ENCODE measurements at regions not wholly inside any gene's neighbourhood (a gene's known extent, or its start where the extent isn't known, plus 50 kb on each side); places are given as distances from the start of the nearest gene placed in this dataset.

DNA sequence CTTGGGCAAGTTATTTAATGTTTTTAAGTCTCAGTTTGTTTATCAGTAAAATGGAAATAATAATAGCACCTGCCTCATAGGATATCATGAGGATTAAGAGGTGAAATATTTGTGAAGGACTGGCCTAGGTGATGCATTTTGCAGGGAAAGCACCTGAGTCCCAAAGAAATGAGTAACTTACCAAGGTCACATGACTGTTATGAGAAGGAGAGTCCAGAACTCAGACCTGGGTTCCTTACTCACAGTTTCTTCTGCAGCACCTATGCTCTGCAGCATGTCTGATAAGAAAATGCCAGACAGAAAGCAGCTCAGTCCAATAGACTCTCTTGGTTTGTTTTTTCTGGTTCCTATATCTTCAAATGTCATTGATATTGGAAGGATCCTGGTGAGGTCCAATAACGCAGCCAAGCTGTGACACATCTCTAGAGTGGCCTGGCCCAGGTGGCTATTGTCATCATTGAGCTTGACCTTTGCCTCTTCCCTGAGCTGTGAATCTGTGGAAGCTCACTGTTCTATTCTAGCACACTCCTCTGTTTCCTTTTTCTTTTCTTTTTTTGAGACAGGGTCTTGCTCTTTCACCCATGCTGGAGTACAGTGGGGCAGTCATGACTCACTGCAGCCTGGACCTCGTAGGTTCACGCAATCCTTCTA lies 174.7 kb upstream of the NAV2 start:
- no peaks in the 10 kb centered on the region for H3K36me3 ChIP-seq (ENCODE audit: insufficient read depth, low read length)
- no peak overlapping the region for H2AFZ ChIP-seq (ENCODE audit: low read depth, low read length)
- no peaks in the 10 kb centered on the region for H3K9me3 ChIP-seq (ENCODE audit: low read length)
- H3K4me1 ChIP-seq (ENCODE audit: insufficient read depth, low read length) = peaks cover 10% of the 10 kb centered on the region
- no peaks in the 10 kb centered on the region for H3K27me3 ChIP-seq (ENCODE audit: insufficient read depth, low read length)
- H3K4me3 ChIP-seq (ENCODE audit: low read length) = no peak overlapping the region

DNA sequence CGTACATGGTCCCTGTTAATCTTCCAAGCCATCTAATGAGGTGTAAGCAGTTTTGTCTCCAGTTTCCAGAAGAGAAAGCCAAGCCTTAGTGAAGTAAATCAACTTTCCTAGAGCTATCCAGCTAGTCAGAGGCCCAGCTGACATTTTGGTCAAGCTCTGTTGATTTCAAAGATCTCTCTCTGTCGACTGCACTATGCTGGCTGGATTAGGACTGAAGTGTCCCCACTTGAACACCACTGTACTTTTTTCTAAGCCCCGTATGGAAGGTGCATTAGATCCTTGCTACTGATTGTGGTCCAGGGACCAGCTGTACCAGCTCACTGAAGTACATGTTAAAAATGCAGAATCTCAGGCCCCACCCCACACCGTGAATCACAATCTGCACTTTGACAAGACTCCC lies 176.5 kb upstream of the NAV2 start:
- Histone ChIP-seq H3K4me3 (ENCODE audit: low read length) (no peak overlapping the region), H3K27me3 (ENCODE audit: insufficient read depth, low read length) (no peaks in the 10 kb centered on the region), H3K4me1 (ENCODE audit: insufficient read depth, low read length) (peaks cover 10% of the 10 kb centered on the region), H3K9me3 (ENCODE audit: low read length) (no peaks in the 10 kb centered on the region), H2AFZ (ENCODE audit: low read depth, low read length) (no peak overlapping the region), H3K36me3 (ENCODE audit: insufficient read depth, low read length) (no peaks in the 10 kb centered on the region)

DNA sequence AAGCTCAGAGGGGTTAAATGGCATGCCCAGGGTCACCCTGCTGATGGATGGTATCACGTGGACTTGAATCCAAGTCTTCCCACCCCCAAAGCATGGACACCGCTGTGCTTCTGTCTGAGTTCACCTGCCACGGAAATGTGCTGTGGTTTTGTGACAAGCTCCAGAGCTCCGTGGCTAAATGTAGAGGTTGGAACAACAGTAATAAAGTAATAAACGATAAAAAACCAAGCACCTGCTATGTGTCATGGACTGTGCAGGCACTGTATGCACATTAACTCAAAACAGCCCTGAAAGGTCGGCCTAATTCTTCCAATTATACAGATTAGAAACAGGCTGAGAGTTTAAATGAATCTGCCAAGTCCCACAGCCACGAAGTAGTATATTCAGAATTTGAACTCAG lies 182.1 kb upstream of the NAV2 start:
- H3K36me3 ChIP-seq (ENCODE audit: insufficient read depth, low read length) = no peaks in the 10 kb centered on the region
- no peak overlapping the region for H3K4me3 ChIP-seq (ENCODE audit: low read length)
- H3K4me1 ChIP-seq (ENCODE audit: insufficient read depth, low read length) = peaks cover 30% of the 10 kb centered on the region
- no peaks in the 10 kb centered on the region for H3K9me3 ChIP-seq (ENCODE audit: low read length)
- no peak overlapping the region for H2AFZ ChIP-seq (ENCODE audit: low read depth, low read length)
- H3K27me3 ChIP-seq (ENCODE audit: insufficient read depth, low read length) = no peaks in the 10 kb centered on the region

DNA sequence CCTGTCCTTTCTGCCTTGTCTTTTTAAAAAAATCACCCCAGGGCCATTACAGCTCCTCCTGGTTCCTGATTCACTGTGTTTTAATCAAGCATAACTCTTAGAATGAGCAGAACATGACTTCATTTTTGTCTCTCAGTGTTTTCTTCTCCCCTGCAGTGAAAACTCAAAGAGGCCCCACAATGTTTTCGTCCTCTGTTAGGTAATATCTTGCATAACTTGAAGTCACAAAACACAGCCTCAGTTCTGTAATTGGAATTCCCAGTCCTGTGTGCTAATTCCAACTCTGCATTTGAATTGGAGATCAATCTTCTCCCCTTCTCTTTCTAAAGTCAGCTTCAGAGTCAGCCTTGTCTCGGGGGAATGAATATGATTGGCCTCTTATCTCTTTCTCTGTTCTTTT lies 186.5 kb upstream of the NAV2 start:
- H2AFZ ChIP-seq (ENCODE audit: low read depth, low read length) = no peak overlapping the region
- no peaks in the 10 kb centered on the region for H3K9me3 ChIP-seq (ENCODE audit: low read length)
- H3K4me1 ChIP-seq (ENCODE audit: insufficient read depth, low read length) = peaks cover 40% of the 10 kb centered on the region
- no peaks in the 10 kb centered on the region for H3K27me3 ChIP-seq (ENCODE audit: insufficient read depth, low read length)
- no peak overlapping the region for H3K4me3 ChIP-seq (ENCODE audit: low read length)
- H3K36me3 ChIP-seq (ENCODE audit: insufficient read depth, low read length) = no peaks in the 10 kb centered on the region

DNA sequence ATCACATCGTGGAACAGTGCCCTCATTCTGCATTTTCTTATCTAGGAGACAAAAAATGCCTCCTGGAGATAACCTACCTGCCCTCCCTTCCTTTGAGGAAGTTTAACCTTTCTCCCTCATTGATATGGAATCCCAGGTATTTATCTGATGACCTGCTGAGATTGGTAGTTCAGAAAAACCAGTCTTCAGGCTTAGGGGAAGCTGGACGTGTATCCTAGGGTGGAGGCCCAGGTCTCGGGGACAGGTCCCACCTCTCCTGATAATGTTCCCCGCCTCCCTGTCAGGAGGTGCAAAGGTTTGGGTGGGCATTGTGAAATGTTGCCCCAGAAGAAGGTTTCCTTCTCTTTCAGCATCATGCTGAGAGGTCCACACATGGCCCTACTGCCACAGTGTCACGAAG lies 186.9 kb upstream of the NAV2 start:
- H3K4me1 ChIP-seq (ENCODE audit: insufficient read depth, low read length) = peaks cover 40% of the 10 kb centered on the region
- H3K36me3 ChIP-seq (ENCODE audit: insufficient read depth, low read length) = no peaks in the 10 kb centered on the region
- no peak overlapping the region for H3K4me3 ChIP-seq (ENCODE audit: low read length)
- no peaks in the 10 kb centered on the region for H3K27me3 ChIP-seq (ENCODE audit: insufficient read depth, low read length)
- no peaks in the 10 kb centered on the region for H3K9me3 ChIP-seq (ENCODE audit: low read length)
- H2AFZ ChIP-seq (ENCODE audit: low read depth, low read length) = no peak overlapping the region

DNA sequence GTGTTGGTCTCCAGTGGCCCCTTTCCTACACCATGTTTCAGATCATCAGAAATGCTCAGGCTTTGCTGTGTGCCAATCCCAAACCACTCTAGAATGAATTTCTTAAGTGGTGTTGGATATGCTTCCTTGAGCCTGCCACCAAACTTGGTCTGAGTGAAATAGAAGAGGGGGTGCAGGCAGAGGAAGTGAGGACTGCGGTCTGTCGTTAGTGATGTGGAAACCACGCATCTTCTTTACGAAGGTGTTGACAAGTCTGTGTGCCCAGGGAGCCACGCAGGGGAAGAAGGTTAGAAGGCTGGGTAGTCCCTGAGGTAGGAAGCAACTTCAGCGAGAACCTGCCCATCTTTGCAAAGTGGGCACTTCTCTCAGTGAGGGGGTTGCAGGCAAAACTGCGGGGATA lies 187.4 kb upstream of the NAV2 start:
- Histone ChIP-seq H3K36me3 (ENCODE audit: insufficient read depth, low read length) (no peaks in the 10 kb centered on the region), H2AFZ (ENCODE audit: low read depth, low read length) (no peak overlapping the region), H3K9me3 (ENCODE audit: low read length) (no peaks in the 10 kb centered on the region), H3K4me1 (ENCODE audit: insufficient read depth, low read length) (peaks cover 38% of the 10 kb centered on the region), H3K4me3 (ENCODE audit: low read length) (no peak overlapping the region), H3K27me3 (ENCODE audit: insufficient read depth, low read length) (no peaks in the 10 kb centered on the region)

DNA sequence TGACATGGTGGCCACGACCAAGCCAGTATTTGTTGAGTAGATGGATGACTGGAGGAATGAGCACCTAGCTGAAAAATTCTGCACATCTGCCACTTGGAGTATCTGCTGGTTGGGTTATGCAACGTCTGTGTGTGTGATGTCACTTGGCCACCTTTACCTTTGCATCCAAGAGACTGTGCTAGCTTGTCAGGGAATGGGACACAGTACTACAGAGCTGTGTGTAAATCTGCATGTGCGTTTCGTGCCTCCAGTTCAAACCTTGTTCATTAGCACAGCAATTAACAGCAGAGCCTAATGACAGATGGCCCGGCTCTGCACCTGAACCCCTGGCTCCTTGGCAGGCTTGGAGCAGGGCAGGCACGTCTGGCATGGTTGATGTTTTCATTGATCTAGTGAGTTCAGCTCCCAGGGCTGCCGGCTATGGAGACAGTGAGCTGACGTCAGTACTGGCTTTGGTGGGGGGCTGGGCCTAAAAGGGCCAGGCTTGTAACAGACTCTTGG lies 188.4 kb upstream of the NAV2 start:
- Histone ChIP-seq H3K4me3 (ENCODE audit: low read length) (no peak overlapping the region), H3K4me1 (ENCODE audit: insufficient read depth, low read length) (peaks cover 31% of the 10 kb centered on the region), H3K9me3 (ENCODE audit: low read length) (no peaks in the 10 kb centered on the region), H2AFZ (ENCODE audit: low read depth, low read length) (no peak overlapping the region), H3K36me3 (ENCODE audit: insufficient read depth, low read length) (no peaks in the 10 kb centered on the region), H3K27me3 (ENCODE audit: insufficient read depth, low read length) (no peaks in the 10 kb centered on the region)

DNA sequence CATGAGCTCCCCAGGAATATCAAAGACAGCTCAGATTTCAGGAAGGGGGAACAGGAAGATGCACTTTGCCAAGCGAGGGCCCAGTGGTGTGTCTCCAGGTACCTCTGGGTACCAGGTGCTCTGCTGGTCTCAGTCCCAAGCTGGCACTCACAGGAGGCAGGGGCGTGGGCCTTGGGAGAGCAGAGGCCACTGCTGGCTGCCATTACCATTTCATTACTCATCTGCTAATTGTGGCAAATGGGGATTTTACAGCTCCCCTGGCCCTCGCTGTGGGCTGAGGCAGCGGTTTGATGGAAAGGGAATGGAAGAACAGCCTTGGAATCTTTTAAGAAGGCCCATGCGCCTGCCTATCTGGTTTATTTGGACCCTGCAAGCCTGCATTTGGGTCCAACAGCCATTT lies 192.0 kb upstream of the NAV2 start:
- Histone ChIP-seq H2AFZ (ENCODE audit: low read depth, low read length) (no peak overlapping the region), H3K4me3 (ENCODE audit: low read length) (no peak overlapping the region), H3K36me3 (ENCODE audit: insufficient read depth, low read length) (no peaks in the 10 kb centered on the region), H3K4me1 (ENCODE audit: insufficient read depth, low read length) (peaks cover 13% of the 10 kb centered on the region), H3K27me3 (ENCODE audit: insufficient read depth, low read length) (no peaks in the 10 kb centered on the region), H3K9me3 (ENCODE audit: low read length) (no peaks in the 10 kb centered on the region)

DNA sequence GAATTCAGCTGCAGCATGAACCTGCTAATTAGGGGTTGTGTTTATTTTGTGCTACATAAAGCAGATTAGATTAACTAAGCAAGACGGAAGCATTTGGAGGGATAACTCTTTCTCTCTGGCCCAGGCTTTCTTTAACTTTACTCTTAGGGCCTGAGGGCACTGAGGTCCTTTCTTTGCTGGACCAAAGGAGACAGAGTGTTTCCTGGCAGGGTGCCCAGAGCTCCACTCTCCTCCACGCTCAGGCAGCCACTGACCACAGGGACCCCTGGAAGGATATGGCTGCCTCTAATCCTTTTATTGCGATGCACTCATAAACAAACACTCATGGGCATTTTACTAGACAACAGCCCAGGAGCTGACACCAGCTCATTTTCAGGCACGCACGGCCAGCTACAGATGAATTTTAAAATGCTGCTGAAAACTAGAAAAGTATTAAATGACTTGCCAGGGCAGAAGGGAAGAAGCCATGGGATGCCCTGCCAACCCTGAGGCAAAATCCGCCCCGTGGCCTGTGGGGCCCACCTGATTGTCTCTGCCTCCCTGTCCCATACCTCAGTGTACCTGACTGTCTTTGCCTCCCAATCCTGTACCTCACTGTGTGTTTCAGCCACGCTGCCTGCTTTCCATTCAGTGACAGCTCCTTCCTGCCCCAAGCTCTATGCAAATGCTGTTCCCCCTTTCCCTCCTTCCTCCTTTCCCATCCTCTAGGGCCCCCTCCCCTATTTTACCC lies 192.6 kb upstream of the NAV2 start:
- H3K9me3 ChIP-seq (ENCODE audit: low read length) = no peaks in the 10 kb centered on the region
- no peak overlapping the region for H3K4me3 ChIP-seq (ENCODE audit: low read length)
- no peaks in the 10 kb centered on the region for H3K36me3 ChIP-seq (ENCODE audit: insufficient read depth, low read length)
- no peaks in the 10 kb centered on the region for H3K27me3 ChIP-seq (ENCODE audit: insufficient read depth, low read length)
- H2AFZ ChIP-seq (ENCODE audit: low read depth, low read length) = no peak overlapping the region
- H3K4me1 ChIP-seq (ENCODE audit: insufficient read depth, low read length) = peaks cover 13% of the 10 kb centered on the region

DNA sequence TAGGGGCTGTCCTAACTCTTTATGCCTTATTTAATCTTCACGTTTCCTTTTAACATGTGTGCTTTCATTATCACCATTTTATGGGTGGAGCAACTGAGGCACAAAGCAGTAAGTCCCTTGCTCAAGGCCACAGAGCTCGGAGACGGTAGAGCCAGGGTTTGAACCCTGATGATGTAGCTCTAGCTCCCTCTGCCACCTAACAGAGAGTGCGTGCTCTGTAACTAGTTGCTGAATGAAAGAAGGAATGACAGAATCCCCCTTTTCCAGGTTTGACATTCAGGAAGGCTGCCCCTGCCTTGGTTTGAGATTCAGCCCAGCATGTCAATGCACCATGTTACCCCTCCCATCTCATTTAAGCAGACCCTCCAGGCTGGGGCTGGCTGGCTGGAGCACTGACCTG lies 193.3 kb upstream of the NAV2 start:
- Histone ChIP-seq H3K4me1 (ENCODE audit: insufficient read depth, low read length) (peaks cover 8% of the 10 kb centered on the region), H3K27me3 (ENCODE audit: insufficient read depth, low read length) (no peaks in the 10 kb centered on the region)

DNA sequence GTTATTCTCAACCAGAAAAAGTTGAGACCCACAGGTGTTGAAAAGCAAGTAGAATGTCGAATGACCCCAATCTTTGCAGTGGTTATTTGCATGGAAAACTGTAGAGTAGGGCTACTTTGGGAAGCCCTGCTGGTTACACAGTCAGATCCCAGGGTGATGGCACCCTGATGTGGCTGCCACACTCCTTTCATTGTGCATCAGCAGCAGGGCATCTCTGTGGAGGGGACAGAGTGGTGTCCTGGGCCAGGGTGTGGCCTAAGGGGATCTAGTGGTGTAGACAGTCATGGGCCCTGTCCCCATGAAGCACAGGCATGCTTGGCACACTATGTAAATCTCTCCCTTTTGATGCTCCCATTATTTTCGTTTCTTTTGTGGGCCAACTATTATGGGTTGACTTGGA lies 199.4 kb upstream of the NAV2 start:
- Histone ChIP-seq H3K4me1 (ENCODE audit: insufficient read depth, low read length) (peaks cover 5% of the 10 kb centered on the region), H3K27me3 (ENCODE audit: insufficient read depth, low read length) (no peaks in the 10 kb centered on the region), H2AFZ (ENCODE audit: low read depth, low read length) (no peak overlapping the region), H3K4me3 (ENCODE audit: low read length) (no peak overlapping the region), H3K36me3 (ENCODE audit: insufficient read depth, low read length) (no peaks in the 10 kb centered on the region), H3K9me3 (ENCODE audit: low read length) (no peaks in the 10 kb centered on the region)

More for the DNA sequence above, 193.3 kb upstream of the NAV2 start:
- no peaks in the 10 kb centered on the region for H3K9me3 ChIP-seq (ENCODE audit: low read length)
- no peak overlapping the region for H2AFZ ChIP-seq (ENCODE audit: low read depth, low read length)
- no peaks in the 10 kb centered on the region for H3K36me3 ChIP-seq (ENCODE audit: insufficient read depth, low read length)
- no peak overlapping the region for H3K4me3 ChIP-seq (ENCODE audit: low read length)

DNA sequence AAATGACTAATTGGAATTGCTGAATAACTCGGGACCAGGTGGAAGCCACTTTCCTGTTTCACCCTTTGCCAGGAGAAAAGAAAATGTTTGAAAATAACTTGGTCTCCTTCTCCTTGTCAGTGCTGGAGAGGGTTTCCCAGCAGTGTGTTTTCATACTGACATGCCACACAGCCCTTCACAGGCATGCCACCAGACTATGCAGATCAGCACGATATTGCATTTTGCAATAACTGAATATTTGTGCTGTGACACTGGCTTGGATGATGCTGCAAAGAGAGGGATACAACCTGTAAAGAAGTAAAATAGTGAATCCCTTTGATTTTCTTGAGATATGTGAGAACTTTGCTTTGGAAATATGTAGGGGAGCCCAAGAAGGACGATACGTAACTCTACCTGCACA lies 200.0 kb upstream of the NAV2 start:
- Histone ChIP-seq H3K36me3 (ENCODE audit: insufficient read depth, low read length) (no peaks in the 10 kb centered on the region), H3K9me3 (ENCODE audit: low read length) (no peaks in the 10 kb centered on the region), H3K27me3 (ENCODE audit: insufficient read depth, low read length) (no peaks in the 10 kb centered on the region), H3K4me3 (ENCODE audit: low read length) (no peak overlapping the region), H2AFZ (ENCODE audit: low read depth, low read length) (no peak overlapping the region), H3K4me1 (ENCODE audit: insufficient read depth, low read length) (peaks cover 11% of the 10 kb centered on the region)

DNA sequence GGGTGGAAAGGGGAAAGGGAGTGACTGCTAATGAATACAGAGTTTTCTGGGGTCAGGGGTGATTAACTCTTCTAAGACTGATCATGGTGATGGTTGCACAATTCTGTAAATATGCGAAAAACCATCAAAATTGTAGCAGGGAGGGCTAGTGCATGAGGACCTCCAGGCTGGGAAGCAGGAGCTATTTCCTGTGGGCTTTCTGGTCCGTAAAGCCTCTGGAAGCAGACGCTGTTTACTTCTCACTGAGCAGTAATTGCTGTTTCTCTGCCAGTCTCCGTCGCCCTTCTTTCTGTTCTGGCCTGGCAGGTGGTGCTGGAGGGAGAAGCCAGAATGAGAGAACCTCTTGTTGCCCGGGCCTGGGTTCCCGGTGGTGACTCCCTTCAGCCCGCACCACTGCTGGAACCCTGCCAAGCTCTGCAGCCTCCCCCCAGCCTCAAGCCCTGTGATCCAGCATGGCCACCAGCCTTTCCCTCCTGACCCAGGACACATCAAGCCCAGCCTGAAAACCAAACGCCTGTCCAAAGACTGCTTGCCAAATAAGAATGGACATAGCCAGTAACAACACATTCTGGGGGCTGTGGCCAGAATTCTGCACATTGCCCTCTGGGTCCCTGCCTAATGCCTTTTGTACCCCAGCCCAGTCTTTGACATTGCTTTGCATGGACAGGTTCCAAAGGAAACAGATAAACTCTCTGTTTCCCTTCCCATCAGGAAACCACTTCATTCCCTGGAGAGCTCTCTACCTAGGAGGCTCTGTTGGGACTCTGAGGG lies 201.0 kb upstream of the NAV2 start:
- H3K4me1 ChIP-seq (ENCODE audit: insufficient read depth, low read length) = peaks cover 20% of the 10 kb centered on the region
- no peaks in the 10 kb centered on the region for H3K27me3 ChIP-seq (ENCODE audit: insufficient read depth, low read length)
- H3K4me3 ChIP-seq (ENCODE audit: low read length) = no peak overlapping the region
- H3K36me3 ChIP-seq (ENCODE audit: insufficient read depth, low read length) = no peaks in the 10 kb centered on the region
- H2AFZ ChIP-seq (ENCODE audit: low read depth, low read length) = no peak overlapping the region
- no peaks in the 10 kb centered on the region for H3K9me3 ChIP-seq (ENCODE audit: low read length)

Measured in neuron (in vitro differentiated cells).